ENCODE measurements at regions not wholly inside any gene's neighbourhood (a gene's known extent, or its start where the extent isn't known, plus 50 kb on each side); places are given as distances from the start of the nearest gene placed in this dataset.

DNA sequence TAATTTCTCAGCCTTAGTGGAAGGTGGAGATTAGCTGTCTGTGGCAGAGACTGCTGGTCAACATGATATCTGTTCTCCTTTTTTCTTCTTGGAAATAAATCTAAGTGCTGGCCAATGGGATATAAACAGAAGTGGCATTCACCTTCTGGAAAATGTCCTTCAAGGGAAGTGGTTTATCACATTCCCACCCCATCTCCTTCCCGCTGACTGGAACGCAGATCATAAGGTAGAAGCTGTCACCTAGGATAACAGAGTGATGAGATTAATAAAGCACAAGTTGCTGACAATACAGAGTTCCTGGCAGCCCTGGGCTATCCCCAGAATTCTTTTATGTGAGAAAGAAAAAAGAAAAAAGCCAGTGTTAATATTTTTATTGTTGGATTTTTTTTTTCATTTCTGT, 109.7 kb upstream of the OSMR start (continued):
- TF ChIP-seq, protein P1, sequence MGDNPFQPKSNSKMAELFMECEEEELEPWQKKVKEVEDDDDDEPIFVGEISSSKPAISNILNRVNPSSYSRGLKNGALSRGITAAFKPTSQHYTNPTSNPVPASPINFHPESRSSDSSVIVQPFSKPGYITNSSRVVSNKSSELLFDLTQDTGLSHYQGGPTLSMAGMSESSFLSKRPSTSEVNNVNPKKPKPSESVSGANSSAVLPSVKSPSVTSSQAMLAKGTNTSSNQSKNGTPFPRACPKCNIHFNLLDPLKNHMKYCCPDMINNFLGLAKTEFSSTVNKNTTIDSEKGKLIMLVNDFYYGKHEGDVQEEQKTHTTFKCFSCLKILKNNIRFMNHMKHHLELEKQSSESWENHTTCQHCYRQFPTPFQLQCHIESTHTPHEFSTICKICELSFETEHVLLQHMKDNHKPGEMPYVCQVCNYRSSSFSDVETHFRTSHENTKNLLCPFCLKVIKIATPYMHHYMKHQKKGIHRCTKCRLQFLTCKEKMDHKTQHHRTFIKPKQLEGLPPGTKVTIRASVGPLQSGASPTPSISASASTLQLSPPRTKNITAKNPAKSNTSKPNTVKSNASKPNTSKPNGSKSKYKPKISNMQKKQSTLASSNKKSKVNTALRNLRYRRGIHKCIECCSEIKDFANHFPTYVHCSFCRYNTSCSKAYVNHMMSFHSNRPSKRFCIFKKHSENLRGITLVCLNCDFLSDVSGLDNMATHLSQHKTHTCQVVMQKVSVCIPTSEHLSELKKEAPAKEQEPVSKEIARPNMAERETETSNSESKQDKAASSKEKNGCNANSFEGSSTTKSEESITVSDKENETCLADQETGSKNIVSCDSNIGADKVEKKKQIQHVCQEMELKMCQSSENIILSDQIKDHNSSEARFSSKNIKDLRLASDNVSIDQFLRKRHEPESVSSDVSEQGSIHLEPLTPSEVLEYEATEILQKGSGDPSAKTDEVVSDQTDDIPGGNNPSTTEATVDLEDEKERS (CRISPR knock-in tag; IDR thresholded peaks at IDR 0.05), result no peak
- TF ChIP-seq DNMT3B (CRISPR knock-in tag; conservative IDR thresholded peaks at IDR 0.05), result no peak
- no peak for TF ChIP-seq CAMTA2 (CRISPR knock-in tag; IDR thresholded peaks at IDR 0.05; ENCODE audit: borderline replicate concordance)

DNA sequence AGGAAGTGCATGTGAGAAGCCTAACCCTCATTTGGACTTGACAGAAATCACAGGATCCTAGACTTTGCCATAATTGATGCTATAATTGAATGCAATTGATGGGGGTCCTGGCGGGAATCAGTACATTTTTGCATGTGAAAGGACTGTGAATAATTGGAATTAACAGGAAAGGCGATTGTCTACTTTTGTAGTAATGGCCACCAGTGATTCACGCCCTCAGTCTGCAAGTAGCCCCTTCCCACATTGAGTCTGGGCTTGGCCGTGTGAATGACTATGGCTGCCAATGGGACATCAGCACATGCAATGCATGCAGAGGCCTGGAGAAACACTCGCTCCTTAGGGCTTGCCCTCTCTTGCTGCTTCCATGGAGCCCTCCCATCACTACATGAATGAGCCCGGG, 107.8 kb upstream of the OSMR start:
- in situ Hi-C loops (cut with HindIII; ENCODE audit: extremely low pct_ligation_motif_present, low pct_unique_long_range_greater_than_20kb) (no loop called here), intact Hi-C loops (cut with micrococcal nuclease; ENCODE audit: unreplicated experiment) (no loop called here)
- Histone ChIP-seq H3K27me3 (ENCODE audit: control insufficient read depth in 1 of 2, insufficient read depth in 2 of 2, low read length in 2 of 2) (peaks cover 0 to 10% of the 10 kb centered on the region in 2 experiments; a peak in 1 of 5 replicates), H3K36me3 (replicated peaks in 1 of 2; ENCODE audit: control insufficient read depth in 1 of 2, insufficient read depth in 2 of 2, low read length in 2 of 2) (no peaks in the 10 kb centered on the region), H4K20me1 (ENCODE audit: insufficient read depth, low read length) (no peaks in the 10 kb centered on the region), H3K4me1 (ENCODE audit: insufficient read depth, low read length) (no peaks in the 10 kb centered on the region), H2AFZ (ENCODE audit: low read length) (no peak overlapping the region), H3K27ac (ENCODE audit: extremely low read length, insufficient read depth, low read length) (no peak overlapping the region), H3K9ac (ENCODE audit: insufficient read depth, low read depth, low read length) (no peak overlapping the region), H3K4me2 (ENCODE audit: low read depth, low read length) (no peak overlapping the region), H3K4me3 (replicated peaks in 1 of 3; ENCODE audit: insufficient read depth in 1 of 3, low read depth in 2 of 3, low read length in 3 of 3) (no peak overlapping the region), H3K9me3 (ENCODE audit: low read length) (0 out of 2 replicates have a peak, but pooled peaks cover 4% of the 10 kb centered on the region), H3K79me2 (ENCODE audit: insufficient read depth, low read length) (no peaks in the 10 kb centered on the region)
- no peak for TF ChIP-seq HNRNPLL (IDR thresholded peaks at IDR 0.05; ENCODE audit: low read depth, low read length, poor library complexity, severe bottlenecking)
- no peak for TF ChIP-seq STAG1 (CRISPR knock-in tag; IDR thresholded peaks at IDR 0.05)
- no peak for TF ChIP-seq ZNF180 (CRISPR knock-in tag; IDR thresholded peaks at IDR 0.05; ENCODE audit: borderline replicate concordance, low read depth)
- no peak for TF ChIP-seq HNRNPK (IDR thresholded peaks at IDR 0.05; ENCODE audit: low read depth, low read length, poor library complexity, severe bottlenecking)
- TF ChIP-seq, protein P2, sequence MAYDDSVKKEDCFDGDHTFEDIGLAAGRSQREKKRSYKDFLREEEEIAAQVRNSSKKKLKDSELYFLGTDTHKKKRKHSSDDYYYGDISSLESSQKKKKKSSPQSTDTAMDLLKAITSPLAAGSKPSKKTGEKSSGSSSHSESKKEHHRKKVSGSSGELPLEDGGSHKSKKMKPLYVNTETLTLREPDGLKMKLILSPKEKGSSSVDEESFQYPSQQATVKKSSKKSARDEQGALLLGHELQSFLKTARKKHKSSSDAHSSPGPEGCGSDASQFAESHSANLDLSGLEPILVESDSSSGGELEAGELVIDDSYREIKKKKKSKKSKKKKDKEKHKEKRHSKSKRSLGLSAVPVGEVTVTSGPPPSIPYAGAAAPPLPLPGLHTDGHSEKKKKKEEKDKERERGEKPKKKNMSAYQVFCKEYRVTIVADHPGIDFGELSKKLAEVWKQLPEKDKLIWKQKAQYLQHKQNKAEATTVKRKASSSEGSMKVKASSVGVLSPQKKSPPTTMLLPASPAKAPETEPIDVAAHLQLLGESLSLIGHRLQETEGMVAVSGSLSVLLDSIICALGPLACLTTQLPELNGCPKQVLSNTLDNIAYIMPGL (CRISPR knock-in tag; IDR thresholded peaks at IDR 0.05; ENCODE audit: borderline replicate concordance in 1 of 2, low read depth in 1 of 2), result no peak
- TF ChIP-seq, protein P3, sequence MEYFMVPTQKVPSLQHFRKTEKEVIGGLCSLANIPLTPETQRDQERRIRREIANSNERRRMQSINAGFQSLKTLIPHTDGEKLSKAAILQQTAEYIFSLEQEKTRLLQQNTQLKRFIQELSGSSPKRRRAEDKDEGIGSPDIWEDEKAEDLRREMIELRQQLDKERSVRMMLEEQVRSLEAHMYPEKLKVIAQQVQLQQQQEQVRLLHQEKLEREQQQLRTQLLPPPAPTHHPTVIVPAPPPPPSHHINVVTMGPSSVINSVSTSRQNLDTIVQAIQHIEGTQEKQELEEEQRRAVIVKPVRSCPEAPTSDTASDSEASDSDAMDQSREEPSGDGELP (IDR thresholded peaks at IDR 0.05; ENCODE audit: borderline replicate concordance, low read depth), result no peak
- no peak for TF ChIP-seq ZNF556 (CRISPR knock-in tag; IDR thresholded peaks at IDR 0.05; ENCODE audit: borderline replicate concordance)
- no peak for TF ChIP-seq ZNF432 (CRISPR knock-in tag; IDR thresholded peaks at IDR 0.05; ENCODE audit: borderline replicate concordance)
- TF ChIP-seq ZNF674 (CRISPR knock-in tag; IDR thresholded peaks at IDR 0.05; ENCODE audit: low read depth), result no peak
- TF ChIP-seq KAT8 (CRISPR knock-in tag; IDR thresholded peaks at IDR 0.05), result no peak
- TF ChIP-seq, protein P4, sequence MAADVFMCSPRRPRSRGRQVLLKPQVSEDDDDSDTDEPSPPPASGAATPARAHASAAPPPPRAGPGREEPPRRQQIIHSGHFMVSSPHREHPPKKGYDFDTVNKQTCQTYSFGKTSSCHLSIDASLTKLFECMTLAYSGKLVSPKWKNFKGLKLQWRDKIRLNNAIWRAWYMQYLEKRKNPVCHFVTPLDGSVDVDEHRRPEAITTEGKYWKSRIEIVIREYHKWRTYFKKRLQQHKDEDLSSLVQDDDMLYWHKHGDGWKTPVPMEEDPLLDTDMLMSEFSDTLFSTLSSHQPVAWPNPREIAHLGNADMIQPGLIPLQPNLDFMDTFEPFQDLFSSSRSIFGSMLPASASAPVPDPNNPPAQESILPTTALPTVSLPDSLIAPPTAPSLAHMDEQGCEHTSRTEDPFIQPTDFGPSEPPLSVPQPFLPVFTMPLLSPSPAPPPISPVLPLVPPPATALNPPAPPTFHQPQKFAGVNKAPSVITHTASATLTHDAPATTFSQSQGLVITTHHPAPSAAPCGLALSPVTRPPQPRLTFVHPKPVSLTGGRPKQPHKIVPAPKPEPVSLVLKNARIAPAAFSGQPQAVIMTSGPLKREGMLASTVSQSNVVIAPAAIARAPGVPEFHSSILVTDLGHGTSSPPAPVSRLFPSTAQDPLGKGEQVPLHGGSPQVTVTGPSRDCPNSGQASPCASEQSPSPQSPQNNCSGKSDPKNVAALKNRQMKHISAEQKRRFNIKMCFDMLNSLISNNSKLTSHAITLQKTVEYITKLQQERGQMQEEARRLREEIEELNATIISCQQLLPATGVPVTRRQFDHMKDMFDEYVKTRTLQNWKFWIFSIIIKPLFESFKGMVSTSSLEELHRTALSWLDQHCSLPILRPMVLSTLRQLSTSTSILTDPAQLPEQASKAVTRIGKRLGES (CRISPR knock-in tag; IDR thresholded peaks at IDR 0.05; ENCODE audit: borderline replicate concordance), result no peak
- TF ChIP-seq ZNF143 (CRISPR knock-in tag; IDR thresholded peaks at IDR 0.05), result no peak
- ATAC-seq (no peak), DNase-seq (ENCODE audit: low spot score) (no peak), FAIRE-seq (no peak)
- WGBS (ENCODE audit: low lambda C conversion rate), result 6% methylated on average over 3 of the region's 6 CpGs
- POLR2A ChIA-PET, result no interaction called here
- no TSS peak for BruUV-seq (replicated peaks)
- CTCF ChIA-PET (ENCODE audit: low intra/inter-chr PET ratio, low total read pairs), result no interaction called here
